Mammary epithelial cell (primary cell): ENCODE measurements at regions not wholly inside any gene's neighbourhood (a gene's known extent, or its start where the extent isn't known, plus 50 kb on each side); places are given as distances from the start of the nearest gene placed in this dataset.

ENCODE experiments used
- EZH2 ChIP-seq: IDR thresholded peaks from 2 replicates; pipeline ENCODE4 v1.6.1; 2012; ENCODE audit warnings: low read length, inconsistent platforms, borderline replicate concordance
- TF ChIP-seq, protein P1 (sequence below), 2 donors: IDR thresholded peaks in 1 of 2; conservative IDR thresholded peaks in 1 of 2; 2 replicates each; pipeline ENCODE4 v1.5.1; 2011 to 2012; ENCODE audit warnings: inconsistent platforms in 2 of 2, low read length in 2 of 2, mild to moderate bottlenecking in 2 of 2, control low read depth in 1 of 2, low read depth in 1 of 2; ENCODE audit not compliant: insufficient read depth in 1 of 2; ENCODE audit errors: extremely low read depth in 1 of 2

- TF ChIP-seq, protein P1, sequence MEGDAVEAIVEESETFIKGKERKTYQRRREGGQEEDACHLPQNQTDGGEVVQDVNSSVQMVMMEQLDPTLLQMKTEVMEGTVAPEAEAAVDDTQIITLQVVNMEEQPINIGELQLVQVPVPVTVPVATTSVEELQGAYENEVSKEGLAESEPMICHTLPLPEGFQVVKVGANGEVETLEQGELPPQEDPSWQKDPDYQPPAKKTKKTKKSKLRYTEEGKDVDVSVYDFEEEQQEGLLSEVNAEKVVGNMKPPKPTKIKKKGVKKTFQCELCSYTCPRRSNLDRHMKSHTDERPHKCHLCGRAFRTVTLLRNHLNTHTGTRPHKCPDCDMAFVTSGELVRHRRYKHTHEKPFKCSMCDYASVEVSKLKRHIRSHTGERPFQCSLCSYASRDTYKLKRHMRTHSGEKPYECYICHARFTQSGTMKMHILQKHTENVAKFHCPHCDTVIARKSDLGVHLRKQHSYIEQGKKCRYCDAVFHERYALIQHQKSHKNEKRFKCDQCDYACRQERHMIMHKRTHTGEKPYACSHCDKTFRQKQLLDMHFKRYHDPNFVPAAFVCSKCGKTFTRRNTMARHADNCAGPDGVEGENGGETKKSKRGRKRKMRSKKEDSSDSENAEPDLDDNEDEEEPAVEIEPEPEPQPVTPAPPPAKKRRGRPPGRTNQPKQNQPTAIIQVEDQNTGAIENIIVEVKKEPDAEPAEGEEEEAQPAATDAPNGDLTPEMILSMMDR (conservative IDR thresholded peaks at IDR 0.05 in 1 of 2, IDR thresholded peaks at IDR 0.05 in 1 of 2; ENCODE audit: extremely low read depth in 1 of 2, insufficient read depth in 1 of 2, low read depth in 1 of 2, low read length in 2 of 2) = no peak
- no peak for TF ChIP-seq EZH2
These were observed 2363.1 kb downstream of the ARAP2 start for GRCh38 chr4:33881176-33881575.
